ENCODE measurements at regions not wholly inside any gene's neighbourhood (a gene's known extent, or its start where the extent isn't known, plus 50 kb on each side); places are given as distances from the start of the nearest gene placed in this dataset.

DNA sequence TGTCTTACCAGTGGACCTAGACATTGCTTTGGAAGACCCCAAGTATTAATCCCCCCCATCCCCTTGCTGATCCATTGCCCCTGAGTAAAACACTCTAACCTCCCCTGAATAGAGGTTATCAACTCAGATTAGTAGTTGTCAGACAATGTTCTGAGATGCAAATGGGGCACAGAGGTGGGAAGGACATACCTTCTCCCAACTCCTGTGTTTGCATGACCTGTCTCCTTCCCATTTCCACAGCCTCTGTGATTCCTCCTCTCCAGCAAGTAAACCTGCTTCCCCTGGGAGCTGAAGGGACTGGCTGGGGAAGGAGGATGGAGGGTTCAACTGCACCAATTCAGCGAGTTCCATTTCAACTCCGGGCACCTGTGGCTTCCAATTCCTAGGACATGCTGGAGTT lies 199.8 kb upstream of the SASH1 start:
- Histone ChIP-seq H4K20me1 (ENCODE audit: insufficient read depth, low read depth, low read length) (no peaks in the 10 kb centered on the region), H3K9ac (ENCODE audit: low read length) (no peak overlapping the region), H2AFZ (ENCODE audit: low read length) (no peak overlapping the region), H3K27me3 (ENCODE audit: low read length) (no peaks in the 10 kb centered on the region), H3K27ac (ENCODE audit: low read length) (no peak overlapping the region), H3K36me3 (ENCODE audit: insufficient read depth, low read length) (no peaks in the 10 kb centered on the region), H3K4me2 (ENCODE audit: low read depth, low read length, poor library complexity, severe bottlenecking) (no peak overlapping the region), H3K9me2 (replicated peaks; ENCODE audit: insufficient read depth, low read length) (no peaks in the 10 kb centered on the region), H3K4me1 (ENCODE audit: low read length) (peaks cover 5% of the 10 kb centered on the region; the same call in 1 of the 2 replicates), H3K9me3 (ENCODE audit: low read length) (no peaks in the 10 kb centered on the region), H3K79me2 (ENCODE audit: low read length) (no peaks in the 10 kb centered on the region), H3K4me3 (ENCODE audit: low read length) (no peak overlapping the region)
- DNase-seq, result no peak

DNA sequence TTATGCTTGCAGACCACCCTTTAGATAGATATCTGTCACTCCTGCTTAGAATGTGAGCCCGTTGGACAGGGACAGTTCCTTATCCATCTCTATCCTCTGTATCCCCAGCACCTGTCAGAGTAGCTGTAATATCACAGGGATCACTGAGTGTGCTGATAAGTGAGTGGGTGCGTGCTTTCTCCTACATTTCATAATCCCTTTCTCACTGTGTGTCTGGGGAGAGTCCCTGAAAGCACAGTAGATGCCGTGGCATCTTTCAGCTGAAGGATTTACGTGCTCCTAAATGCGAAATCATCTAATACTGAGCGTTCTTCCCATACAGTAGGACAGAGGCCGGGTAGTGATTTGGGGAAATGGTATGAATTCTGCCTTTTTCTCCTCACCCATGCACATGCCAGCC lies 198.9 kb upstream of the SASH1 start:
- Histone ChIP-seq H3K4me2 (ENCODE audit: low read depth, low read length, poor library complexity, severe bottlenecking) (no peak overlapping the region), H3K36me3 (ENCODE audit: insufficient read depth, low read length) (no peaks in the 10 kb centered on the region), H4K20me1 (ENCODE audit: insufficient read depth, low read depth, low read length) (no peaks in the 10 kb centered on the region)

DNA sequence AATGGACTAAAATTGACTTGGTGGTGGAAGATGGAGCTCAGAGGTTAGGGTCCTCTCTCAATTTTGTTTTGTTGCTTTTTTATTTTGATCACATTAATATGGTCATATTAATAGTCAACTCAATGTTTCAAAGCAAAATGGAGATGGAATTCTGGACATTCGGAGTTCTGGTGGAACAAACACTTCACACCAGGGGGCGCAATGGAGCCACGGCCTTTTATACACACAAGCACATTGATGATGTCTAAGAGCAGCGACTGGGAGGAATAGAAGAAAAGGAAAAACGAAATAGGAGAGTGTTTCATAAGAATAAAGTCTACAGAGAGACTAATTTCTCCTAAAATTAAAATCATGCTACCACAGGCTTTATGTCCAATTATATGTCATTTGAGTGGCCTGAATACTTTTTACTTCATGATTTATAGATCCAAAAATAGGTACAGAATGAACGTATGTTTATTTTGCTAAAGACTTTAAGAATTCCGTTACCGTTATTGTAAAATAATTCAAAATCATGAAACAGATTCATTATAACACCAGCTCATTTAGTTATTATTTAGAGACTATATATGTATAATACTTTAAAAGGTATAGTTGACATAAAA lies 197.6 kb upstream of the SASH1 start:
- Histone ChIP-seq H3K9ac (ENCODE audit: low read length) (peak overlapping the region; percentile 37), H3K36me3 (ENCODE audit: insufficient read depth, low read length) (no peaks in the 10 kb centered on the region), H4K20me1 (ENCODE audit: insufficient read depth, low read depth, low read length) (no peaks in the 10 kb centered on the region), H2AFZ (ENCODE audit: low read length) (peak overlapping the region; percentile 88), H3K4me2 (ENCODE audit: low read depth, low read length, poor library complexity, severe bottlenecking) (peak overlapping the region; percentile 68), H3K9me3 (ENCODE audit: low read length) (no peaks in the 10 kb centered on the region), H3K27ac (ENCODE audit: low read length) (no peak overlapping the region), H3K4me3 (ENCODE audit: low read length) (peak overlapping the region; percentile 45), H3K4me1 (ENCODE audit: low read length) (peaks cover 5% of the 10 kb centered on the region; the same call in 1 of the 2 replicates), H3K9me2 (replicated peaks; ENCODE audit: insufficient read depth, low read length) (no peaks in the 10 kb centered on the region), H3K27me3 (ENCODE audit: low read length) (no peaks in the 10 kb centered on the region), H3K79me2 (ENCODE audit: low read length) (no peaks in the 10 kb centered on the region)
- peak; percentile 93 for DNase-seq

More for the DNA sequence above, 198.9 kb upstream of the SASH1 start:
- Histone ChIP-seq H3K9me3 (ENCODE audit: low read length) (no peaks in the 10 kb centered on the region), H3K4me3 (ENCODE audit: low read length) (no peak overlapping the region), H3K4me1 (ENCODE audit: low read length) (peaks cover 5% of the 10 kb centered on the region; the same call in 1 of the 2 replicates), H3K9ac (ENCODE audit: low read length) (no peak overlapping the region), H3K27me3 (ENCODE audit: low read length) (no peaks in the 10 kb centered on the region), H2AFZ (ENCODE audit: low read length) (no peak overlapping the region), H3K79me2 (ENCODE audit: low read length) (no peaks in the 10 kb centered on the region), H3K9me2 (replicated peaks; ENCODE audit: insufficient read depth, low read length) (no peaks in the 10 kb centered on the region), H3K27ac (ENCODE audit: low read length) (no peak overlapping the region)
- DNase-seq, result no peak

DNA sequence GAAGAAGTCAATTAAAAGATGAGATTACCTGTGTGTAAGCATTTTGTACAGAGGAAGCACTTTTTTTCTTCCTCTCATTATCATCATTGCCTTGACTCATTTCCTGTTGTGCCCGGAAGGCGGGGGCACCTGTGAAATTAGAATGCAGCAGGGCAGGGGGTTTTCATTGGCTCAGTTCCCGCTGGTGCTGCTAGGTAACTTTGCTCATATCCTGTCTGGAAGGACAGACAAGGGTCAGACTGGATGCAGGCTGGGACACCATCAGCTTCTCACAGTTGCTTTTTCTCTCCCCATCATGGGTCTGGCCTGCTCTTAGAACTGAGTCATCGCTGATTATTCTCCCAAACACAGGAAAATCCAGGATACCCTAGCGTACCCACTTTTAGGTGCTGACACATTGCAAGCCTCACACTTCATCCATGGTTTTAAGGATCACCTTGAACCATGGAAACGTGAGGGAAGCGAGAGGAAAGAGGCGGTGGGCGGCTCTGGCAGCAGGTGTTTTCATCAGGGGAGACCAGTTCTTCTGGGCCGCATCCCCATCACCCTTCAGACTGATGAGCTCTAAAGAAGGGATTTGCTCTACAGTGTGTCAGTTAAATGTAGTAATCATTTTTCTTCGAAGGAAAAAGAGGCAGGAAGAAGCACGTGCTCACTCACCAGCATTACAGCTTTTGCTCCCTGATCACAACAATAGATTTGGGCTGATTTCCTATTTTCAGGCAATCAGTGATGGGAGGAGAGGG lies 195.7 kb upstream of the SASH1 start:
- H3K4me2 ChIP-seq (ENCODE audit: low read depth, low read length, poor library complexity, severe bottlenecking), result no peak overlapping the region
- no peak overlapping the region for H3K4me3 ChIP-seq (ENCODE audit: low read length)
- H3K79me2 ChIP-seq (ENCODE audit: low read length), result no peaks in the 10 kb centered on the region
- 0 out of 2 replicates have a peak overlapping the region, but pooled peaks have one; percentile 73 for H2AFZ ChIP-seq (ENCODE audit: low read length)
- H3K27me3 ChIP-seq (ENCODE audit: low read length), result no peaks in the 10 kb centered on the region
- H4K20me1 ChIP-seq (ENCODE audit: insufficient read depth, low read depth, low read length), result no peaks in the 10 kb centered on the region
- H3K27ac ChIP-seq (ENCODE audit: low read length), result no peak overlapping the region
- H3K9me3 ChIP-seq (ENCODE audit: low read length), result no peaks in the 10 kb centered on the region
- H3K36me3 ChIP-seq (ENCODE audit: insufficient read depth, low read length), result no peaks in the 10 kb centered on the region
- H3K9ac ChIP-seq (ENCODE audit: low read length), result no peak overlapping the region
- H3K9me2 ChIP-seq (replicated peaks; ENCODE audit: insufficient read depth, low read length), result no peaks in the 10 kb centered on the region
- peaks cover 5% of the 10 kb centered on the region; the same call in 1 of the 2 replicates for H3K4me1 ChIP-seq (ENCODE audit: low read length)
- DNase-seq, result no peak

DNA sequence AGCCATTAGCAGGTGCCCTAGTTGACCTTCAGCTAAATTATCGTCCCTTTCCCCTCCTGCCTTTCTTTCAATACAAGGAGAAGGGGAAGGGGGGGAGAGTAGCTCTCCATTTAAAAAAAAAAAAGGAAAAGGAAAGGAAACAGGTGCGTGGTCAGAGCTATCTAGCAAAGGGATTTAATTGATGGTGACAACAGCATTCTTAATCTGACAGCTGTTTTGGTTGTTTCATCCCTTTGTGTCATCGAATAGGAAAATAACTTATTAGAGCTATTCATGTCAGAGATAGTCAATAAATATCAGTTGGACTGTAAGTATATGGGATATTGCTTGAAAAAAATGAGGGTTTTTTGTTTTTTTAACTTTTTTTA lies 195.2 kb upstream of the SASH1 start:
- no peaks in the 10 kb centered on the region for H4K20me1 ChIP-seq (ENCODE audit: insufficient read depth, low read depth, low read length)
- DNase-seq, result no peak
- H3K36me3 ChIP-seq (ENCODE audit: insufficient read depth, low read length), result no peaks in the 10 kb centered on the region
- H2AFZ ChIP-seq (ENCODE audit: low read length), result no peak overlapping the region
- no peak overlapping the region for H3K4me3 ChIP-seq (ENCODE audit: low read length)
- H3K9me2 ChIP-seq (replicated peaks; ENCODE audit: insufficient read depth, low read length), result no peaks in the 10 kb centered on the region
- H3K9me3 ChIP-seq (ENCODE audit: low read length), result no peaks in the 10 kb centered on the region
- no peak overlapping the region for H3K9ac ChIP-seq (ENCODE audit: low read length)
- no peaks in the 10 kb centered on the region for H3K27me3 ChIP-seq (ENCODE audit: low read length)
- H3K4me2 ChIP-seq (ENCODE audit: low read depth, low read length, poor library complexity, severe bottlenecking), result no peak overlapping the region
- no peaks in the 10 kb centered on the region for H3K79me2 ChIP-seq (ENCODE audit: low read length)
- H3K4me1 ChIP-seq (ENCODE audit: low read length), result peaks cover 5% of the 10 kb centered on the region; the same call in 1 of the 2 replicates
- no peak overlapping the region for H3K27ac ChIP-seq (ENCODE audit: low read length)

DNA sequence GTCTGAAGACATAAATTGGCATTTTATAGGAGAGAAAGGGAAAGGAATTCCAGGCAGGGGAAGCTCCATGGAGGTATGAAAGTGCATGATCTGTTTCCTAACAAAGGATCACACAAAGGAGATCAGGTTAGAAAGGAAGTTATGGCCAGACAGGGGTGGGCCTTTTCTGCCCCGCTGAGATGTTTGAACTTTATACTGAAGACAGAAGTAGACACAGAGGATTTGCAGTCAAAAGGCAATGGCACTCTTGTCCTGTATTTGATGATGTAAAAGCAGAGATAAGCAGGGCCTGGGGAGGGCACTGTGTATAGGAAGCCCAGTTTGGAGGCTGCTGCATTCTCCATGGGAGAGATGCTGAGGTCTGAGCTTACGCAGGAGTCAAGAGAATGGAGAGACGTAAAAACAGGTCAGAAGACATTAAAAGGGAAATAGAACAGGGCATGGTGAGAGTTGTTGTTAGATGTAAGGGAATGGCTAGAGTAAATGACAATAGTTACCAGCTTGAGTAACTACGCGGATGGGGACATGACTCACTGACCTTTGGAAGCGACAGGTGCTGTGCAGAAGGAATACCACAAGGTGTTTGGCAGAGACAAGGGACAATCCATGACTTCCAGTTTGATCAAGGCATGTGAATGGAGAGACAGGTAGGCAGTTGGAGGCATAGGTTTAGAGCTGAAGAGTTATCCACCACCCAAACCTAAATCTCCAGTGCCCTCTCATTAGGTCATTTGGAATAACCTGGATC lies 190.6 kb upstream of the SASH1 start:
- no peak overlapping the region for H3K9ac ChIP-seq (ENCODE audit: low read length)
- H3K9me2 ChIP-seq (replicated peaks; ENCODE audit: insufficient read depth, low read length), result no peaks in the 10 kb centered on the region
- no peaks in the 10 kb centered on the region for H4K20me1 ChIP-seq (ENCODE audit: insufficient read depth, low read depth, low read length)
- H3K9me3 ChIP-seq (ENCODE audit: low read length), result no peaks in the 10 kb centered on the region
- no peaks in the 10 kb centered on the region for H3K27me3 ChIP-seq (ENCODE audit: low read length)
- H3K4me3 ChIP-seq (ENCODE audit: low read length), result no peak overlapping the region
- H3K27ac ChIP-seq (ENCODE audit: low read length), result no peak overlapping the region
- H3K79me2 ChIP-seq (ENCODE audit: low read length), result no peaks in the 10 kb centered on the region
- H3K4me2 ChIP-seq (ENCODE audit: low read depth, low read length, poor library complexity, severe bottlenecking), result no peak overlapping the region
- DNase-seq, result no peak
- no peaks in the 10 kb centered on the region for H3K36me3 ChIP-seq (ENCODE audit: insufficient read depth, low read length)
- H3K4me1 ChIP-seq (ENCODE audit: low read length), result no peaks in the 10 kb centered on the region
- H2AFZ ChIP-seq (ENCODE audit: low read length), result no peak overlapping the region

DNA sequence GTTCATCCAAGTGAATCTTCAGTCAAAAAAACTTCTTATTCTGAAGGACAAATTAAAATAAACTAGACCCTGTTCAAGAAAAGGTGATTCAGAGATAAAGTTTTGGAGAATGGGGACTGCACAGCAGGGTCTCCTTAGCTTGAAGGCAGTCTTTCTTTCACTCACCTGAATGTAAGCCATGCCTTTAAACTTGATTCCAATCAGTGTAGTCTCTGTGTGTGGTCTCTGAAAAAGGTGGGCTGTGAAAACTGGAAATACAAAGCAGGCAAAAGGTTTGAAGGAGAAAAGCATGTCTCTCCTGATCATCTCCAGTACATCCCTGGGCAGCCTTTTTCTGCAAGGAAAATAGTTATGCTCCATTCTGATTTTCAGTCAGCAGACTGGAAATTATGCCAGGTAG lies 188.0 kb upstream of the SASH1 start:
- no peak overlapping the region for H3K9ac ChIP-seq (ENCODE audit: low read length)
- H3K27ac ChIP-seq (ENCODE audit: low read length), result no peak overlapping the region
- no peaks in the 10 kb centered on the region for H3K4me1 ChIP-seq (ENCODE audit: low read length)
- no peaks in the 10 kb centered on the region for H3K9me3 ChIP-seq (ENCODE audit: low read length)
- H3K79me2 ChIP-seq (ENCODE audit: low read length), result no peaks in the 10 kb centered on the region
- no peaks in the 10 kb centered on the region for H3K9me2 ChIP-seq (replicated peaks; ENCODE audit: insufficient read depth, low read length)
- no peaks in the 10 kb centered on the region for H3K36me3 ChIP-seq (ENCODE audit: insufficient read depth, low read length)
- H4K20me1 ChIP-seq (ENCODE audit: insufficient read depth, low read depth, low read length), result no peaks in the 10 kb centered on the region
- H3K4me2 ChIP-seq (ENCODE audit: low read depth, low read length, poor library complexity, severe bottlenecking), result no peak overlapping the region
- DNase-seq, result no peak
- no peaks in the 10 kb centered on the region for H3K27me3 ChIP-seq (ENCODE audit: low read length)
- no peak overlapping the region for H2AFZ ChIP-seq (ENCODE audit: low read length)
- H3K4me3 ChIP-seq (ENCODE audit: low read length), result no peak overlapping the region

DNA sequence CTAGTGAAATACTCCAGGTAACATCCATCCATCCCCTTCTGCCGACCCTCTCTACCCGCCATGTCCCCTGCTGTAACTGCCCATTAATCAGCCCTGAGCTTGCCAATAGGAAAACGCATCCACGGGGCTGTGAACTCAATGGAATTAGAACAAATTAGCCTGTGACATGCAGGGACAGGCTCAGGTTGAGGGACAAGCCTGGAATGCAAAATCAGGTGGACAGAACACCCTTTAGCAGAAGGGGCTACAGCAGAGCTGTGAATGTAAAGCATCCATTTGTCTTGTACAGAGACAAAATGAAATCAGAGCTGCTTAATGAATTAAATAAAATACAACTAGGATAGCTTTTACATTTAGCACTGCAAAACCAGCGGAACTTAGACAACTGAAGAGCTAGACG lies 187.3 kb upstream of the SASH1 start:
- Histone ChIP-seq H3K27ac (ENCODE audit: low read length) (no peak overlapping the region), H3K27me3 (ENCODE audit: low read length) (no peaks in the 10 kb centered on the region), H2AFZ (ENCODE audit: low read length) (no peak overlapping the region), H3K9me2 (replicated peaks; ENCODE audit: insufficient read depth, low read length) (no peaks in the 10 kb centered on the region), H3K4me2 (ENCODE audit: low read depth, low read length, poor library complexity, severe bottlenecking) (no peak overlapping the region), H3K4me1 (ENCODE audit: low read length) (no peaks in the 10 kb centered on the region), H3K79me2 (ENCODE audit: low read length) (no peaks in the 10 kb centered on the region), H3K36me3 (ENCODE audit: insufficient read depth, low read length) (no peaks in the 10 kb centered on the region), H4K20me1 (ENCODE audit: insufficient read depth, low read depth, low read length) (no peaks in the 10 kb centered on the region), H3K9me3 (ENCODE audit: low read length) (no peaks in the 10 kb centered on the region), H3K9ac (ENCODE audit: low read length) (no peak overlapping the region), H3K4me3 (ENCODE audit: low read length) (no peak overlapping the region)
- DNase-seq, result no peak
